Neural crest cell (in vitro differentiated cells): ENCODE measurements at regions not wholly inside any gene's neighbourhood (a gene's known extent, or its start where the extent isn't known, plus 50 kb on each side); places are given as distances from the start of the nearest gene placed in this dataset.

Source experiments
- DNase-seq: peaks from one replicate; pipeline ENCODE4 v3.0.0; 2021; ENCODE audit warnings: low read depth, mixed read lengths, low spot score
- H3K27ac Mint-ChIP-seq: one replicate; pipeline ENCODE4 v1.8.0; 2021; ENCODE audit warnings: mild to moderate bottlenecking, mixed read lengths; ENCODE audit not compliant: unreplicated experiment
- H3K27me3 Mint-ChIP-seq: 2 replicates; pipeline ENCODE4 v1.8.0; 2021; ENCODE audit warnings: low read depth, mild to moderate bottlenecking, mixed read lengths
- H3K36me3 Mint-ChIP-seq: 2 replicates; pipeline ENCODE4 v1.8.0; 2021; ENCODE audit warnings: low read depth, mild to moderate bottlenecking, mixed read lengths
- H3K4me1 Mint-ChIP-seq: 2 replicates; pipeline ENCODE4 v1.8.0; 2021; ENCODE audit warnings: mixed read lengths
- H3K4me3 Mint-ChIP-seq: one replicate; pipeline ENCODE4 v1.8.0; 2021; ENCODE audit warnings: mild to moderate bottlenecking, mixed read lengths
- H3K9me3 Mint-ChIP-seq: 2 replicates; pipeline ENCODE4 v1.8.0; 2021; ENCODE audit warnings: mixed read lengths
- CTCF ChIP-seq: fragments of 200-600 bp; sonication (generic); conservative IDR thresholded peaks from 2 replicates; pipeline ENCODE4 v1.5.0; 2021; ENCODE audit warnings: antibody characterized with exemption, mild to moderate bottlenecking

DNA sequence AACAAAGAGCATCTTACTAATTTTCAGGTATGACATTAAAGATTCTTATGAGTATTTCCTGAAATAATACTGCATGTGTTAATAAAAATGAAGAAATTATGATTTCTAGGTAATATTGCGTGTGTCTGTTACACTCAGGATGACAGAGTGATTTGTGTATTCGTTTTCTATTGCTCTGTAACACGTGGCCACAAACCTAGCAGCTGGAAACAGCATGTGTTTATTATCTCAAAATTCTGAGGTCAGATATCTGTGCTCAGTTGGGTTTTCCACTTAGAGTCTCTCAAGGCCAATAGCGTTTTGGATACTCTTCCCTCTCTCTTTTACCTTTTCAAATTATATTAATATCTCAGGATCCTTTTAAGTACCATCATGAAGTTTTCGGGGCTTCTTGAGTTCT lies 667.9 kb upstream of the CDH7 start:
- H3K27me3 Mint-ChIP-seq = no peaks in the 10 kb centered on the region
- no peak for TF ChIP-seq CTCF
- no peaks in the 10 kb centered on the region for H3K4me1 Mint-ChIP-seq
- H3K9me3 Mint-ChIP-seq = no peaks in the 10 kb centered on the region
- no peaks in the 10 kb centered on the region for H3K36me3 Mint-ChIP-seq
- no peak overlapping the region for H3K27ac Mint-ChIP-seq
- no peak for DNase-seq
- H3K4me3 Mint-ChIP-seq = no peak overlapping the region

DNA sequence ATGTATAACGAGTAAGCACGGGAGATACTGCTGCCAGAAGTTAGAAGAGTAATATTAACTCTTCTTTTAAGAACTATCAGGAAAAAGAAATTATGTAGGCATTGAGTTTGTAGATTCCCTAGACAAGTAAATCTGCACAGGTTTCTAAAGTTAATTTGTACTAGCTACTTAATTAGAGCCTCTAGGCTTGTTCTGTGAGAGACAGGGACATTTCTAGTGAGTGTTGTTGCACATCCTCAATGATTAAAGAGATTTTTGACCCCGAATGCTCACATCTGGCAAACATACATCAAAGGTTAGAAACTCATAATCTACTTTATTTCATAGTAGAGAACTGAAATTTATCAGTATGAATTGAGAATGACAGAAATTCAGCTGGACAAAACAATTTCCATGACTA lies 669.0 kb upstream of the CDH7 start:
- H3K36me3 Mint-ChIP-seq = no peaks in the 10 kb centered on the region
- H3K27ac Mint-ChIP-seq = no peak overlapping the region
- no peaks in the 10 kb centered on the region for H3K4me1 Mint-ChIP-seq
- H3K9me3 Mint-ChIP-seq = no peaks in the 10 kb centered on the region
- DNase-seq = no peak
- no peak for TF ChIP-seq CTCF
- no peak overlapping the region for H3K4me3 Mint-ChIP-seq
- H3K27me3 Mint-ChIP-seq = no peaks in the 10 kb centered on the region

GRCh38 chr18:65073060-65073550 lies 677.7 kb upstream of the CDH7 start:
- no peaks in the 10 kb centered on the region for H3K27me3 Mint-ChIP-seq
- no peak overlapping the region for H3K4me3 Mint-ChIP-seq
- H3K27ac Mint-ChIP-seq = no peak overlapping the region
- TF ChIP-seq CTCF = no peak
- no peak for DNase-seq
- H3K36me3 Mint-ChIP-seq = peaks cover 4% of the 10 kb centered on the region
- H3K9me3 Mint-ChIP-seq = peaks cover 17% of the 10 kb centered on the region
- H3K4me1 Mint-ChIP-seq = no peaks in the 10 kb centered on the region

- no peaks in the 10 kb centered on the region for H3K4me1 Mint-ChIP-seq
- H3K27ac Mint-ChIP-seq = no peak overlapping the region
- no peak overlapping the region for H3K4me3 Mint-ChIP-seq
- DNase-seq = no peak
- no peak for TF ChIP-seq CTCF
- no peaks in the 10 kb centered on the region for H3K9me3 Mint-ChIP-seq
- H3K36me3 Mint-ChIP-seq = no peaks in the 10 kb centered on the region
- H3K27me3 Mint-ChIP-seq = no peaks in the 10 kb centered on the region
These were observed 693.3 kb upstream of the CDH7 start for GRCh38 chr18:65057439-65058083.

GRCh38 chr18:65056575-65056974 lies 694.2 kb upstream of the CDH7 start:
- no peaks in the 10 kb centered on the region for H3K27me3 Mint-ChIP-seq
- no peaks in the 10 kb centered on the region for H3K36me3 Mint-ChIP-seq
- no peak for DNase-seq
- H3K4me3 Mint-ChIP-seq = no peak overlapping the region
- no peaks in the 10 kb centered on the region for H3K4me1 Mint-ChIP-seq
- TF ChIP-seq CTCF = no peak
- H3K27ac Mint-ChIP-seq = no peak overlapping the region
- H3K9me3 Mint-ChIP-seq = no peaks in the 10 kb centered on the region
